ENCODE measurements at regions not wholly inside any gene's neighbourhood (a gene's known extent, or its start where the extent isn't known, plus 50 kb on each side); places are given as distances from the start of the nearest gene placed in this dataset.

GRCh38 chr18:61727241-61728193, 165.3 kb downstream of the RNF152 start:
- no peak for DNase-seq (ENCODE audit: low read depth in 3 of 3)

GRCh38 chr18:61724532-61724931, 168.3 kb downstream of the RNF152 start:
- DNase-seq (ENCODE audit: low read depth in 3 of 3): no peak

- DNase-seq (ENCODE audit: low read depth in 3 of 3): no peak
These were observed 170.6 kb downstream of the RNF152 start for GRCh38 chr18:61722247-61722646.

- DNase-seq (ENCODE audit: low read depth in 3 of 3): no peak
These were observed 172.3 kb downstream of the RNF152 start for GRCh38 chr18:61720496-61720895.

GRCh38 chr18:61719671-61720070, 173.1 kb downstream of the RNF152 start:
- DNase-seq (ENCODE audit: low read depth in 3 of 3): no peak

GRCh38 chr18:61718944-61719343, 173.9 kb downstream of the RNF152 start:
- DNase-seq (ENCODE audit: low read depth in 3 of 3): no peak

GRCh38 chr18:61714421-61714820, 178.4 kb downstream of the RNF152 start:
- no peak for DNase-seq (ENCODE audit: low read depth in 3 of 3)

GRCh38 chr18:61713502-61713901, 179.3 kb downstream of the RNF152 start:
- DNase-seq (ENCODE audit: low read depth in 3 of 3): no peak

- no peak for DNase-seq (ENCODE audit: low read depth in 3 of 3)
These were observed 182.7 kb downstream of the RNF152 start for GRCh38 chr18:61710082-61710620.

- DNase-seq (ENCODE audit: low read depth in 3 of 3): no peak
These were observed 186.4 kb downstream of the RNF152 start for GRCh38 chr18:61706276-61706915.

- no peak for DNase-seq (ENCODE audit: low read depth in 3 of 3)
These were observed 189.3 kb downstream of the RNF152 start for GRCh38 chr18:61703508-61703907.

GRCh38 chr18:61702007-61702406, 190.8 kb downstream of the RNF152 start:
- DNase-seq (ENCODE audit: low read depth in 3 of 3): no peak

GRCh38 chr18:61699397-61700110, 193.3 kb downstream of the RNF152 start:
- DNase-seq (ENCODE audit: low read depth in 3 of 3): no peak

GRCh38 chr18:61697306-61697909, 195.4 kb downstream of the RNF152 start:
- no peak for DNase-seq (ENCODE audit: low read depth in 3 of 3)

GRCh38 chr18:61694236-61694635, 198.6 kb downstream of the RNF152 start:
- DNase-seq (ENCODE audit: low read depth in 3 of 3): no peak

- no peak for DNase-seq (ENCODE audit: low read depth in 3 of 3)
These were observed 202.2 kb downstream of the RNF152 start for GRCh38 chr18:61690418-61691138.

- DNase-seq (ENCODE audit: low read depth in 3 of 3): no peak
These were observed 205.5 kb downstream of the RNF152 start for GRCh38 chr18:61687317-61687716.

GRCh38 chr18:61683856-61684255, 209.0 kb downstream of the RNF152 start:
- no peak for DNase-seq (ENCODE audit: low read depth in 3 of 3)

GRCh38 chr18:61681065-61681464, 211.7 kb downstream of the RNF152 start:
- DNase-seq (ENCODE audit: low read depth in 3 of 3): no peak

GRCh38 chr18:61679836-61680235, 213.0 kb downstream of the RNF152 start:
- DNase-seq (ENCODE audit: low read depth in 3 of 3): no peak

- DNase-seq (ENCODE audit: low read depth in 3 of 3): no peak
These were observed 215.3 kb downstream of the RNF152 start for GRCh38 chr18:61677435-61677970.
